ENCODE measurements at regions not wholly inside any gene's neighbourhood (a gene's known extent, or its start where the extent isn't known, plus 50 kb on each side); places are given as distances from the start of the nearest gene placed in this dataset.

DNA sequence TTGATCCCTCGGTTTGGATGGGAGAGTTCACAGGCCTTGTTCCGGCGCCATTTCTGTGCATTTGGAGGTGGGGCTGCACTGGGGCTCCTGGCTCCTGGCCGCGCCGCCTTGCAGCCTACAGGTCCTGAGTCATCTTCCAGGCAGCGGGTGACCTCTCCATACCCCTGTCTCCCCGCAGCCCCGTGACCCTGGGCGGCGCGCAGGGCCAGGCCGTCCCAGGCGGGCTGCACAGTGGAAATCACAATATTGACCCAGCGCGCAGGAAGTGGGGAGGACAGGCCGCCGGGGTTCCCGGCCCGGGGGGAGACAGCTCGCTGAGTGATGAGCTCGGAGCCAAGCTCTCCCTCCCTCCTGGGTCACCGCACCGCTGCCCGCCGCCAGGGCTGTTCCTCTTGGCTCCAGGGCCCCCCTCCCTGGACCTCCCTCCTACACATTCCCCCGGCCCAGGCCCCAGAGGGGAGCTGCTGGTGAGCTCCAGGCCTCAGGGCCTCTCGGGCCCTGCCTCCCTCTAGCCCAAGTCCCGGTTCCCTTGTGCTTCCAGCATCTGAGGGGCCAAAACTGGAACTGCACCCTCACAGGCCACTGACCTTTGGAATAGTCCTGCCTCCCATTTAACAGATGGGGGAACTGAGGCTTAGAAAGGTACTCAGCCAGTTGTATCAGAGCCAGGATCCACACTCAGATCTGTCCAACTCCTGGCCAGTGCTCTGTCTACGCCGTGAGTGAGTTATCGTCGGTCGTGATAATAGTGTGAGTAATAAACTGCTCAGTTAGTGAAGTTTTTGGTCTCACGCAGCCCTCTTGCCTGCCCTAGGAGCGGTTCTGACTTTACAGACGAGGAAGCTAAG is 142.9 kb upstream of the WNT4 start:
- DNase-seq (ENCODE audit: low read depth) = no peak

GRCh38 chr1:22286491-22286890 is 143.6 kb upstream of the WNT4 start:
- DNase-seq (ENCODE audit: low read depth) = no peak

GRCh38 chr1:22287273-22287672 is 144.4 kb upstream of the WNT4 start:
- no peak for DNase-seq (ENCODE audit: low read depth)

DNA sequence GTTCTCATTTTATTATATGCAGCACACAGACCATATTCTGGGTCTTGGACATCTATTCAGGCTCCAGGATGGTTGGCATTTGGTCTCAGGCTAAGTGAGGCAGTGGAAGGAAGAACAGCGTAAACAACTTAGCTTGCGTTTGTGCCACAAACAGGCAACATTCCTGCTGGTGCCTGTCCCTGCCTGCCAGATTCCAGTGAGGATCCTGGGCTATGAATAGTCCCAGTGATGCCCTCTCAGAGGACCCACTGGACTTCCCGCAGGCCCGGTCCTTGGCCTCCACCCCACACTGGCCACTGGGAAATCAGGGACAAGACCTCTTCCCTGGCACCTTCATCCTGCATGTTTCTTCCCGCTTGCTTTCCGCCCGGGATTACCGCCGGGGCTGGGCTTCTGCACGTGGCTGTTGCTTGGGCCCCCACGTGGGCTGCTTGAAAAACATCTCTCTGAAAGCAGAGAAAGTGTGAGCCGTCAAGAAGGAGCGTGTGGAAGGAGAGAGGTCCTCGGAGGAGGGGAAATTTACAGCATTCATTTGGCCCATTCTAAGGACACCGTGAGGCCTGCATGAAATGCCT is 145.1 kb upstream of the WNT4 start:
- DNase-seq (ENCODE audit: low read depth) = no peak

DNA sequence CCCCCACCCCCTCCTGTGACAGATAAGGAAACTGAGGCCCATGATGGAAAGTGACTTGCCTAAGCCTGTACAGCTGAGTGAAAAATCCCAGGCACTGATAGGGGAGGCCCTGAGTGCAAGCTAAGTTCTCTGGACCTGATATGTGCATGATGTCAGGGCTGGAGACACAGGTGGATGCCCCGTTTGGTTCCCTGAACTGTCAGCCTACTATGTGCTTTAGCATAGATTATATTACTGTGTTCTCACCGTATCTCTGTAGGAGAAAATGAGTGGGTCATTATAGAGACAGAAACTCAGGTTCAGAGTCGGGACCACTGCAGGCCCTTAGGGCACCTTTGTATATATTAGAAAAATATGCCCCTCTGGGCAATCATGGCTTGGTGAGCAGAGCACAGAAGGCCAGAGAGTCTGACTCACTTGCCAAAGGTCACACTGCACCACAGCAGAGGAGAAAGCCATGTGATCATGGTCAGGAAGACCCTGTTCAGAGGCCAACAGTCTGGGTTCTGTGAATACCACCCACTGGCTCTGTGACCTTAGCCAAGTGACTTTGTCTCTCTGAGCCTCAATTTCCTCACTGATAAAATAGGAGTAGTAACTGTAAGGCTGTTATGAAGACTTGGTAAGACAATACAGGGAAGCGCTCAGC is 145.8 kb upstream of the WNT4 start:
- DNase-seq (ENCODE audit: low read depth) = no peak

- no peak for DNase-seq (ENCODE audit: low read depth)
These were observed 146.6 kb upstream of the WNT4 start for GRCh38 chr1:22289307-22289995.

GRCh38 chr1:22290157-22290556 is 147.3 kb upstream of the WNT4 start:
- DNase-seq (ENCODE audit: low read depth) = no peak

- DNase-seq (ENCODE audit: low read depth) = no peak
These were observed 147.7 kb upstream of the WNT4 start for GRCh38 chr1:22290611-22291010.

- no peak for DNase-seq (ENCODE audit: low read depth)
These were observed 148.2 kb upstream of the WNT4 start for GRCh38 chr1:22291057-22291456.

DNA sequence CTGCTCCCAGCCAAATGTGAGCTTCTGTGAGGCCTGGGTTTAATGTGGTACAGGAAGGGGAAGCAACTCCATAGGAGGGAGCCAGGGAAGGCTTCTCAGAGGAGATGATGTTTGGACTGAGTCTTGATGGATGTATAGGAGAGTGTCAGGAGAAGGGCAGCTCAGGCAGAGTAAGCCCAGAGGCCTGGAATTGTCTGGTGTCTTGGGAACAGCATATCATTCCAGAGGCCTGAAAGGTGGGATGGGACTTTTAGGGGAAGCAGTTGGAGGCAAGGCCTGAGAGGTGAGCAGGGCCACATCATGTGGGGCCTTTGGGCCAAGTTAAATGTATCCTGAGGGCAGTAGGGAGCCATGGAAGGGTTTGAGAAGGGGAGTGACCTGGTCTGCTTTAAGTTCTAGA is 148.6 kb upstream of the WNT4 start:
- no peak for DNase-seq (ENCODE audit: low read depth)

DNA sequence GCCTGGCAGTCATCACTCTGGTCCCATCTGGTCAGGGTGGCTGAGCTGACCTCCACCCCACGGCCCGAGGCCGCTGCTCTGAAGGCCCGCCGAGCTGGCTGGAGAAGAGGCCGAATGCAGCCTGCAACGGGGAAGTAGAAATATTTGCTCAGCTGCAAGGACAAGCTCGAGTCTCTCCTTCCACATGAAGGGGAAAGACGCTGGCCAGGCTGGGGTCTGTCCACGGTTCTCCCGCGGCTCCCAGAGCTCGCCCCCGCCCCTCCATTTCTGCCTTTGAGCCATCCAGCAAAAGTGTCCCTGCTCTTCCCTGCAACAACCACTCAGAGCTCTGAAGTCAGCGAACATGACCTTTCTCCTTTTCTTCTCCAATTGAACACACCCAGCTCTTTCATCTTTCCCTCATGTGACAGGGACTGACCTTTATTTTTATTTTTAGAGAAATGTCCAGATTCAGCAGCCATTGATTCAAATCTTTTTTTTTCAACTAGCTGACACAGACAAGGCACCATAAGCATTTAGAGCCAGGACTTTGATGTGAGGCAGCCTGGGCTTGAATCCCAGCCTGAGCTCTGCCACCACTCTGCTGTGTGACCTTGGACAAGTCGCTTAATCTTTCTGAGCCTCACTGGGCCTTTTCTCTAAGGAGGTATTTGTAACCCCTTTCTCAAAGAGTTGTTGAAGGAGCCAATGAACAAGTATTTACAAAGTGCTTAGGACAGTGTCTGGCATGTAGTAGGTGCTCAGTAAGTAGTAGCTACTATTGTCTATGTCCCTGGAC is 149.3 kb upstream of the WNT4 start:
- no peak for DNase-seq (ENCODE audit: low read depth)

GRCh38 chr1:22295396-22295795 is 152.5 kb upstream of the WNT4 start:
- no peak for DNase-seq (ENCODE audit: low read depth)

GRCh38 chr1:22295856-22296255 is 153.0 kb upstream of the WNT4 start:
- no peak for DNase-seq (ENCODE audit: low read depth)

DNA sequence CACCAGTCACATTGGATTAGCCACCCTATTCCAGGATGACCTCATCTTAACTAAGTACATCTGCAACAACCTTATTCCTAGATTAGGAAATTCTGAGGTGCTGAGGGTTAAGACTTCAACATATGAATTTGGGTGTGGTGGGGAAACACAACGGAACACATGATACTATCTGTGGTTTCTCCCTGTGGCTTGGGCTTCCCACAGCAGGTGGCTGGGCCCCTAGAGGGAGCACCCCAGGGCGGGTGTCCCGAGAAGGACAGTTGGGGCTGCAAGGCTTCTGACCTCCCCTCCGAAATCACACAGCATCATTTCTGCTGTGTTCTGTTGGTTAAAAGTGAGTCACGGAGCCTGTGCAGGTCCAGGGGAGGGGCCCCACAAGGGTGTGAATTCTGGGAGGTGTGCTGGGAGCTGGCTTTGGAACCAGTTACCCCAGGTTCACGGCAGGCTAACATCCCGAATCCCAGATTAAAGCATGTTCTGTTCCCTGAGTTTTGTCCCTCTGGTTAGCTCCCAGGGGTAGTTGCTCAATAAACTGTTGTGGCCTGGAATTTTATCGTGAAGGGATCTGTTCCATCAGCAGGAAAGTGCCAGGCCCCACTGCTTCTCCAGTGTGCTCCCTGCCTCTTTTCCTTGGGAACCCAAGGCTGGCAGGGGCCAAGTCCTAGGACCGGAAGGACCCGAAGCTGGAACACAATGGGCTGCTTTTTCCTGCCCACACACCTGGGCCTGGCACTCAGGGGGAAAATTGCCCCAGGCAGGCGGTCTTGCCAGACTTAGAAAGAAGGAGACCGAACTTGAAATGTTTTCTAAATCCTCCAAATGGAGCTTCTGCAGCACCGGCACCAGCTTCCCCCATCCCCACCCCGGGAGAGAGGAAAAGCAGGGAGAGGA is 154.0 kb upstream of the WNT4 start:
- DNase-seq (ENCODE audit: low read depth) = no peak

- DNase-seq (ENCODE audit: low read depth) = no peak
These were observed 153.7 kb upstream of the ZBTB40 start for GRCh38 chr1:22297999-22298398.

DNA sequence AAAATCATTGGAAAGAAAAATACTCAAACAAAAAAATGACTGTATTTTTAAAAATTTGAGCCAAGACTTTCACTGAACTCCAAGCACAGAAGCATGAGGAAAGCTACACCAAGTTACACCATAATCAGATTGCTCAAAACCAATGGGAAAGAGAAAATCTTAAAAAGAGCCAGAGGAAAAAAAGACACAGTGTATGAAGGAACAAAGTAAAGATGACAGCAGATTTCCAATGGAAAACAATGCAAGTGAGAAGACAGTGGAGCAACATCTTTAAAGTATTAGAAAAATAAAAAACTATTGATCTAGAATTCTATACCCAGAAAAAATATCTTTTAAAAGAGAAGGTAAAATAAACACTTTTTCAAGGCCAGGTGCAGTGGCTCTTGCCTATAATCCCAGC is 147.8 kb upstream of the ZBTB40 start:
- DNase-seq (ENCODE audit: low read depth) = no peak

GRCh38 chr1:22309572-22309971 is 142.1 kb upstream of the ZBTB40 start:
- no peak for DNase-seq (ENCODE audit: low read depth)

DNA sequence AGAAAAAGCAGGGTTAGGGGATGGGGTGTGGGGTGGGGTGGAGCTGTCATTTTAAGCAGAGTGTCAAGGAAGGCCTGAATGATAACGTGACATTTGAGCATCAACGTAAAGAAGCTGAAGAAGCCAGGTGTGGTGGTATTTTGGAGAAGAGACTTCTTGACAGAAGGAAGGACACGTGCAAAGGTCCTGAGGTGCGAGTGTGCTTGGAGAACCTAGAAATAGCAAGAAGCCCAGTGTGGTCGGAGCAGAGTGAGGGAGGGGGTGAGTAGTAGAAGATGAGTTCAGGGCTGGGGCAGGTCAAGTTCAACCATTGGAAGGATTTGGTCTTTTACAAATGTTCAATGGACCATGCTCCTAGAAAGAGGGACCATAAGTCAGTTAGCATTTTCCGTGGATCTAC is 140.2 kb upstream of the ZBTB40 start:
- DNase-seq (ENCODE audit: low read depth) = no peak

DNA sequence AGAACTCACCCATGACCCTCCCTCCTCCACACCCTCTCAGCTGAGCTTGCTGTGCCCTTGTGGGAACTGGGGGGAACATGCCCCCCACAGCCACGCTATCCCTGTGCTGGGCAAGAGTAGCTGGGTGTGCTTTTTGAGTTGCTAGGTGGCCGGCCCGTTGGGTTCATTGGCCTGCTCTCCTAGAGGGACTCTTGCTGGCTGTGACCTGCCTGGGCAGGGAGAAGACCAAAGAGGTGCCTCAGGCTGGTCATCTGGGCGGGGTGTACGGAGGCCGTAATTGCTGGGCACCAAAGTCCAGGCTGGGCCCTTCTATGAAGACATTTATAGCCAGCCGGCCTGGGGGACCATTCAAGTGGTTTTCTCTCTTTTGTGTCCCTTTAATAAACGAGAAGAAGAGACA is 138.3 kb upstream of the ZBTB40 start:
- DNase-seq (ENCODE audit: low read depth) = no peak

- no peak for DNase-seq (ENCODE audit: low read depth)
These were observed 136.9 kb upstream of the ZBTB40 start for GRCh38 chr1:22314706-22315105.
